HG02884 (cell line): ENCODE measurements at regions not wholly inside any gene's neighbourhood (a gene's known extent, or its start where the extent isn't known, plus 50 kb on each side); places are given as distances from the start of the nearest gene placed in this dataset.
"Not testable (repeated sequence)": the region's sequence is repeated elsewhere in the genome, so short reads cannot be mapped to it uniquely, and the experiment has no call there.

Experiments
- ATAC-seq: cut with Tn5 transposase; IDR thresholded peaks from one replicate; pipeline ENCODE4 v1.9.1; 2021; ENCODE audit warnings: mild to moderate bottlenecking, moderate library complexity; ENCODE audit not compliant: unreplicated experiment

- no peak for ATAC-seq
Observed at GRCh38 chr3:26114851-26115250, 325.0 kb downstream of the OXSM start.

- peak; percentile 60 for ATAC-seq
Observed at GRCh38 chr3:26118165-26118564, 328.3 kb downstream of the OXSM start.

GRCh38 chr3:26132942-26133341, 343.1 kb downstream of the OXSM start:
- no peak for ATAC-seq

GRCh38 chr3:26141296-26141695, 351.4 kb downstream of the OXSM start:
- ATAC-seq = no peak

GRCh38 chr3:26145769-26146168, 355.9 kb downstream of the OXSM start:
- no peak for ATAC-seq

GRCh38 chr3:26157428-26157827, 367.5 kb downstream of the OXSM start:
- not testable (repeated sequence) for ATAC-seq

- ATAC-seq = no peak
Observed at GRCh38 chr3:26171006-26171405, 381.1 kb downstream of the OXSM start.

- ATAC-seq = no peak
Observed at GRCh38 chr3:26191556-26191955, 401.7 kb downstream of the OXSM start.

GRCh38 chr3:26193558-26193957, 403.7 kb downstream of the OXSM start:
- ATAC-seq = no peak

GRCh38 chr3:26196781-26197180, 406.9 kb downstream of the OXSM start:
- ATAC-seq = no peak

- ATAC-seq = no peak
Observed at GRCh38 chr3:26198609-26199008, 408.7 kb downstream of the OXSM start.

GRCh38 chr3:26202169-26202568, 412.3 kb downstream of the OXSM start:
- no peak for ATAC-seq

- no peak for ATAC-seq
Observed at GRCh38 chr3:26205475-26205874, 415.6 kb downstream of the OXSM start.

- ATAC-seq = no peak
Observed at GRCh38 chr3:26208201-26208600, 414.4 kb upstream of the LRRC3B start.

- ATAC-seq = no peak
Observed at GRCh38 chr3:26229801-26230200, 392.8 kb upstream of the LRRC3B start.

GRCh38 chr3:26233374-26233773, 389.2 kb upstream of the LRRC3B start:
- no peak for ATAC-seq

- ATAC-seq = no peak
Observed at GRCh38 chr3:26236531-26236930, 386.0 kb upstream of the LRRC3B start.

GRCh38 chr3:26237036-26237682, 385.4 kb upstream of the LRRC3B start:
- no peak for ATAC-seq

GRCh38 chr3:26244586-26244985, 378.0 kb upstream of the LRRC3B start:
- not testable (repeated sequence) for ATAC-seq

GRCh38 chr3:26245236-26245635, 377.3 kb upstream of the LRRC3B start:
- no peak for ATAC-seq

- ATAC-seq = no peak
Observed at GRCh38 chr3:26246901-26247300, 375.7 kb upstream of the LRRC3B start.

- no peak for ATAC-seq
Observed at GRCh38 chr3:26247712-26248111, 374.9 kb upstream of the LRRC3B start.

- no peak for ATAC-seq
Observed at GRCh38 chr3:26252001-26252400, 370.6 kb upstream of the LRRC3B start.
